GM12875 (cell line): ENCODE measurements at regions not wholly inside any gene's neighbourhood (a gene's known extent, or its start where the extent isn't known, plus 50 kb on each side); places are given as distances from the start of the nearest gene placed in this dataset.

Experiments used
- H3K4me3 ChIP-seq: one replicate; pipeline ENCODE4 v1.5.1; 2011; ENCODE audit warnings: low read depth, low read length, control low read depth
- TF ChIP-seq, protein P1 (sequence below): IDR thresholded peaks from 2 replicates; pipeline ENCODE4 v1.5.1; 2011; ENCODE audit warnings: low read depth, mild to moderate bottlenecking, control low read depth, inconsistent platforms, low read length, moderate library complexity, borderline replicate concordance; ENCODE audit not compliant: insufficient read depth

DNA sequence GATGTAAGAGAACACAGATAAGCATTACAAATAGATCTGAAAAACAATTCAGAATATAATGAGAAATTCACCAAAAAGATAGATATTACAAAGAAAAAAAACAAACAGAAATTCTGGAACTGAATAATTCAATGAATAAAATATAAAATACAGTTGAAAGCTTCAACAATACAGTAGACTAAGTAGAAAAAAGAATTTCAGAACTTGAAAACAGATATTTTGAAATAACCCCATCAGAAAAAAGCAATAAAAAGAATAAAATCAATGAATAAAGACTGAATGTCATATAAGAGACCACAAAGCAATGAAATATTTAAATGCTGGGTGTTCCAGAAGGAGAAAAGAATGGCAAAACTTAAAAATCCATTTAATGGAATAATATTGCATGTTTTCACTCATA is 611.4 kb upstream of the GHITM start:
- TF ChIP-seq, protein P1, sequence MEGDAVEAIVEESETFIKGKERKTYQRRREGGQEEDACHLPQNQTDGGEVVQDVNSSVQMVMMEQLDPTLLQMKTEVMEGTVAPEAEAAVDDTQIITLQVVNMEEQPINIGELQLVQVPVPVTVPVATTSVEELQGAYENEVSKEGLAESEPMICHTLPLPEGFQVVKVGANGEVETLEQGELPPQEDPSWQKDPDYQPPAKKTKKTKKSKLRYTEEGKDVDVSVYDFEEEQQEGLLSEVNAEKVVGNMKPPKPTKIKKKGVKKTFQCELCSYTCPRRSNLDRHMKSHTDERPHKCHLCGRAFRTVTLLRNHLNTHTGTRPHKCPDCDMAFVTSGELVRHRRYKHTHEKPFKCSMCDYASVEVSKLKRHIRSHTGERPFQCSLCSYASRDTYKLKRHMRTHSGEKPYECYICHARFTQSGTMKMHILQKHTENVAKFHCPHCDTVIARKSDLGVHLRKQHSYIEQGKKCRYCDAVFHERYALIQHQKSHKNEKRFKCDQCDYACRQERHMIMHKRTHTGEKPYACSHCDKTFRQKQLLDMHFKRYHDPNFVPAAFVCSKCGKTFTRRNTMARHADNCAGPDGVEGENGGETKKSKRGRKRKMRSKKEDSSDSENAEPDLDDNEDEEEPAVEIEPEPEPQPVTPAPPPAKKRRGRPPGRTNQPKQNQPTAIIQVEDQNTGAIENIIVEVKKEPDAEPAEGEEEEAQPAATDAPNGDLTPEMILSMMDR, result no peak
- no peak overlapping the region for H3K4me3 ChIP-seq

DNA sequence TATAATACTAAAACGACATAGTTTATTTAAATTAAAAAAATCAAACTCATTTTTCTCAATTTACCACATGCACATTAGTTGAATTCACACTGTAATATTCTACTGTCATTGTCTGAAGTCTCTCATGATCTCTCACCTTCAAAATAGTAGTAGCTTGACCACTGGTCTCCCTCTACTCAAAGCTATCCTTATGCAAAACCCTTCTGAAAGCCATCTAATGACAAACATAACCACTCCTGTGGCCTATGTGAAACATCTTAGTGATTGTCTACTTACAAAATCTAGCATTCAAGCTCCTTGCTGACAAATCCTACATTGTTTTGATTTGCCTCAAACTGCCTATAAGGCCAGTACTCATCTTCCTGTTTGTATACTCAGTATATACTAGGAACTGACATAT is 606.0 kb upstream of the GHITM start:
- no peak overlapping the region for H3K4me3 ChIP-seq
- TF ChIP-seq, protein P1, result no peak

DNA sequence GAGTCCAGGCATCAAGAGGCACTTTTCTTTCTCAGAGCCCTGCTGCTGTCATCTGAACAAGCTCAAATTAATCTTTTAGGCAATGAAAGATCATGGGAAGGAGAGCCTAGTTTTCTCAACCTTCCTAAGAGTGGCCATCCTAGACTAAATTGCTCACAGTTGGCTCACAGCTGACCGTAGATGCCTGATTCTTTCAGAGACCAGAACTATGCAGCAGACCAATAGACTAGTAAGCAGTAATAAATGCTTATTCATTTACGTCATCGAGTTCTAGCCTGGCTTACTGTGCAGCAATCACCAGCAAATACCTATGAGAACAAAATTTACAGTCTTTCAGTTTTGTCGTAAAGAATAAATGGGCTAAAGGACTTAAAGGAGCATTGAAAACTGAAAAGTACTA is 602.9 kb upstream of the GHITM start:
- TF ChIP-seq, protein P1, result no peak
- H3K4me3 ChIP-seq, result no peak overlapping the region

DNA sequence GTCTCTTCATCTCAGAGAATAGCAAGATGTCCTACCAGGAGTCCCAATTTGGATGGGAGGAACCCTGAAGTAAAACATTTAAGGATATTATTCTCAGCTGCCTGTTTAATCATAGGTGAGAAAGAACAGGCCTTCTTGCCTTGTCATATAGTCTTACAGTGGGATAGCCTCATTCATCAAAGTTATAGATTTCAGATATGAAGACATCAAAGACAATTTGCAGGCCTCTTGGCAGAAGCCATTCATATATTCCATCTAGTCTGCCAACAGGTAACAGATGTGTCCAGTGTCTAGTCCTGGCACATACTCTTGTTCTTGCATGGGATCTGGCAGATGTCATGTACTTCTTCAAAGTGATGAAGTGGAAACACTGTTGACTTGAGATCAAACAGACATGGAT is 601.3 kb upstream of the GHITM start:
- no peak overlapping the region for H3K4me3 ChIP-seq
- TF ChIP-seq, protein P1, result no peak

DNA sequence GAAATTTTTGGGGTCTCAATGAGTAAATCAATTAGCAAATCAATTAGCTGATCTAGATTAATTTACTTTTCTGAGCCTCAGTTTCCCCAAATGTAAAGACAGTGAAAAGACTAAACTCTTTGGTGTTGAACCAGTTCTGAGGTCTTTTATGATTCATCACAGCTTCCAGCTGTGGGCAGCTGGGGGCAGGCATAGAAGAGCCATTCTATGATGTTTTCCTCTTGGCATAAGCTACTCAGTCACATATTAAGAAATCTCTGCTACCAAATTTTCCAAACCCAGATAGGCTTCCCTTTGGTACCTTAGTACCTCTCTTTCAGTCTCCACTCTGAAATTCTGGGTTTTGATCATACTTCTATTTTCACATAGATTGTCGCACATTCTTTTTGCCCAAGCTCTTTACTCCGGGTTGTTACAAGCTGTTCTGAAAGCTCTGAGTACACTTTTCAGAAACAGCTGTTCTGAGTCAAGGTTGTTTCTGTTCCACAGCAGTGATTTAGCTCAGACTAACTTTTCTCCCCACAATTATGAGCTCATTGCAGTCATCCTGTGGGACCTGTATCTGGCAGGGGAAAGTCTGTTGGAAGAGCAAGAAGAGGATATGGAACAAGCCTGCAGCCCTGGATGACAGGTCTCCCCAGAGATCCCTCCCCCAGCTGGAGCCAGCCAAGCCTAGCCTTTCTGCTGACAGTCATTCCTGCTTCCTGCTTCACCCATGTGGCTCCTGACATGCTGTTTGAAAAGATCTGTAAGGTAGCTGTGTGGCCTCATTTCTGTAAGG is 599.6 kb upstream of the GHITM start:
- TF ChIP-seq, protein P1, result no peak
- no peak overlapping the region for H3K4me3 ChIP-seq

DNA sequence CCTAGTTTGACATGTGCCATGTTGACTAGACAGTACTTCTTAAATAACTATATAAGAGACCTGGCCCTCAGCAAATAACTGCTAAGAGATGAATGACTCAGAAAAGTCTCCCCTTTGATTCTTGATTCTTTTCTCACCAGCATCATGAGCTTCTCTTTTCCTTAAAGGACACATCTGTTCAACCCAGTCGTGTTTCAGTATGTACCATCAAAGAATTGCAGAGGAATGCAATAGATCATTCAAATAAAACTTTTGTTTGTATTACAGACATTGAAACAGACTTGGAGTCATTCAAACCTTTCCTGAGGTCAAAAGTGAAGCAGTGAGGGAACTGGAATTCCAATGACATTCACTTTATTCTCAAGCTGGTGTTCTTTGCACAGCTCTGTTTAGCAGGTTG is 598.3 kb upstream of the GHITM start:
- no peak overlapping the region for H3K4me3 ChIP-seq
- TF ChIP-seq, protein P1, result no peak

DNA sequence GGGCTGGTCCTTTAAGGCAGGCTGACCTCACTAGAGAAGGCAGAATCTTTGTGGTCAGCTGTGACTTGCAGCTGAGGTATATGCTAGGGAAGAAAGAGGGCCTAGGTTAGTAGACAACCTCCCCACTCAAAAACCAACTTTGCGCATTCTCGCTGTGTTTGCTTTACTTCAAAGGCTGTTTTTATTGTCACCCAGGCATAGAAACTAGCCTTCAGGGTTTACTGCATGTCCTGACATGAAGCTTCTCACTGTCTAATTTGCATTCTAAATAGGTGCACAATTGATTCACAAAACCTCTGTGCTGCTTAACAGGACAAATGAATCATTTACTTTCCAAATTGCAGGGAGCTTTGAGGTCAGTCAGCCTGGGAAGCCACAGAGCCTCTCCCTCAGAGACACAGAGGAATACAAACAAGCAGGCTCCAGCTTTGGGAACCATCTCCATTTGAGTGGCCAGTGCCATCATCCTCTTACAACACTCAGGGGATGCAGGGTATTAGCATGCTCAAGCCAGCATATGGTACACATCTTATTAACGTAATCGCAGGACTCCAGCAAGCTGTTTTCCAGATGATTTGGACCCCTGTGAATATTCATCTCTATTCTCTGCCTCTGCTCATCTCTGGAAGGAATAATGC is 596.4 kb upstream of the GHITM start:
- no peak overlapping the region for H3K4me3 ChIP-seq
- TF ChIP-seq, protein P1, result no peak
